Heart right ventricle (tissue), 16 donors: ENCODE measurements at regions not wholly inside any gene's neighbourhood (a gene's known extent, or its start where the extent isn't known, plus 50 kb on each side); places are given as distances from the start of the nearest gene placed in this dataset.

ENCODE experiments used
- ATAC-seq, 8 donors: fragments of 200-7000 bp; cut with Tn5 transposase; one replicate each; pipeline ENCODE4 v1.9.1; 2020; ENCODE audit warnings: mild to moderate bottlenecking in 8 of 8, moderate library complexity in 8 of 8, moderate number of reproducible peaks in 1 of 8
- DNase-seq, 2 donors: peaks; one replicate each; pipeline ENCODE4 v3.0.0-alpha.2; 2020
- H3K27ac ChIP-seq, 10 donors: fragments of 200-600 bp; sonication (generic) in 2 of 10; one replicate each; pipeline versions ENCODE4 v1.5.0 to v1.8.0; 2020 to 2022; ENCODE audit warnings: mild to moderate bottlenecking in 3 of 10
- H3K27me3 ChIP-seq, 7 donors: fragments of 200-600 bp; one replicate each; pipeline ENCODE4 v1.8.0; 2021 to 2022; ENCODE audit warnings: mild to moderate bottlenecking in 2 of 7
- H3K36me3 ChIP-seq, 9 donors: fragments of 200-600 bp; sonication (generic) in 1 of 9; one replicate each; pipeline versions ENCODE4 v1.5.0 to v1.8.0; 2020 to 2022; ENCODE audit warnings: mild to moderate bottlenecking in 2 of 9
- H3K4me1 ChIP-seq, 9 donors: fragments of 200-600 bp; sonication (generic) in 1 of 9; one replicate each; pipeline versions ENCODE4 v1.5.0 to v1.8.0; 2020 to 2022; ENCODE audit warnings: mild to moderate bottlenecking in 4 of 9
- H3K4me3 ChIP-seq, 10 donors: fragments of 200-600 bp; sonication (generic) in 2 of 10; one replicate each; pipeline versions ENCODE4 v1.5.0 to v1.8.0; 2020 to 2022; ENCODE audit warnings: mild to moderate bottlenecking in 7 of 10, moderate library complexity in 2 of 10
- H3K9me3 ChIP-seq, 11 donors: fragments of 200-600 bp in 10 of 11; sonication (generic) in 2 of 11; one replicate each; pipeline versions ENCODE4 v1.5.0 to v1.8.0; 2013 to 2022; ENCODE audit warnings: mild to moderate bottlenecking in 2 of 11, control low read depth in 1 of 11, moderate library complexity in 1 of 11
- CTCF ChIP-seq, 9 donors: fragments of 200-600 bp; sonication (generic) in 2 of 9; IDR thresholded peaks; one replicate each; pipeline versions ENCODE4 v1.5.0 to v1.8.0; 2021 to 2022; ENCODE audit warnings: antibody characterized with exemption in 9 of 9, mild to moderate bottlenecking in 5 of 9, moderate library complexity in 1 of 9
- WGBS, 2 donors: extraction: QIAGEN DNeasy Blood & Tissue Kit; methylation state at CpG; one replicate each; pipeline ENCODE4 v1.1.7; 2013; ENCODE audit warnings: inconsistent platforms in 1 of 2; 5-methylcytosine and 5-hydroxymethylcytosine counted together
- intact Hi-C, 10 donors: fragments of 100-400 bp; cut with DNase I; formaldehyde crosslinking; loops; one replicate each; pipeline versions ENCODE4 v1.11.1 to v1.14.2; 2022
- donor health status: Arrhythmogenic right ventricular cardiomyopathy.
- donor health status: ischemic (EF 13 %, LVEDD 7.1; RV severe dilation, severe dysfunction).
- donor health status: healthy with polysubstance abuse.
- donor health status: DM: no; HTN: yes; CAD: no.
- donor health status: DM: no; HTN: no; CAD: no.
- donor health status: ischemic (EF 25% LVEDD 6.9; RV normal size, moderate dysfunction).
- donor health status: ischemic (EF 25% LVEDD 5.7; RV mildly dilated, moderate dysfunction).
- donor health status: healthy.
- donor health status: DM: yes; HTN: yes; CAD: no.
- donor health status: Ischemic cardiomyopathy.
- donor health status: ischemic (EF 35%, LVEDD 5.7; RV mildly dilated, moderate dysfunction).
- donor health status: nonischemic (EF 11% LVEDD 7.7; RV severe dilation, severe dysfunction).
- donor health status: DM: yes; HTN: yes; CAD: no.
- donor health status: PGD.
- donor health status: ischemic (EF 29% LVEDD 5.4; RV normal size, mild dysfunction).
- donor health status: nonischemic (EF 23%, LVEDD 6.1; RV moderate dilation, normal function).

- 84 to 86% methylated on average over 13 of the region's 13 CpGs for WGBS, 2 donors
- Histone ChIP-seq H3K36me3 (no peaks in the 10 kb centered on the region), H3K4me3 (no peak overlapping the region), H3K4me1 (peaks cover 0 to 32% (median 19%) of the 10 kb centered on the region in 9 donors), H3K27me3 (no peaks in the 10 kb centered on the region), H3K9me3 (no peaks in the 10 kb centered on the region), H3K27ac (peak overlapping the region in 2 of 10 donors; percentile 6 to 35)
- ATAC-seq (no peak), DNase-seq (no peak)
- TF ChIP-seq CTCF (IDR thresholded peaks at IDR 0.05), result no peak
- intact Hi-C loops, result loop anchor here in 9 of 10 donors (2.0 to 10.0 kb wide), 16 partner anchors 75 to 1003 kb away; no protein-coding TSS in a partner anchor
Observed at GRCh38 chr9:13429301-13430190, 150.1 kb upstream of the MPDZ start.

- WGBS, 2 donors, result 46 to 49% methylated on average over 4 of the region's 4 CpGs
- ATAC-seq (peak in 2 of 8 donors; percentile 26 to 49), DNase-seq (no peak)
- H3K27me3 ChIP-seq, result no peaks in the 10 kb centered on the region
- H3K27ac ChIP-seq, result peak overlapping the region in 5 of 10 donors; percentile 4 to 62 (median 48)
- peak overlapping the region in 2 of 10 donors; percentile 7 for H3K4me3 ChIP-seq
- intact Hi-C loops, result loop anchor here in 9 of 10 donors (2.0 to 10.0 kb wide), 15 partner anchors 74 to 1004 kb away; no protein-coding TSS in a partner anchor
- H3K4me1 ChIP-seq, result peaks cover 0 to 32% (median 19%) of the 10 kb centered on the region in 9 donors
- H3K9me3 ChIP-seq, result no peaks in the 10 kb centered on the region
- no peaks in the 10 kb centered on the region for H3K36me3 ChIP-seq
- no peak for TF ChIP-seq CTCF (IDR thresholded peaks at IDR 0.05)
Observed at GRCh38 chr9:13428766-13429165, 149.3 kb upstream of the MPDZ start.

GRCh38 chr9:13427587-13427986, 148.1 kb upstream of the MPDZ start:
- DNase-seq, result peak in 1 of 2 donors; percentile 48

More at GRCh38 chr9:13427587-13427986, 148.1 kb upstream of the MPDZ start:
- no peaks in the 10 kb centered on the region for H3K27me3 ChIP-seq
- peaks cover 0 to 32% (median 19%) of the 10 kb centered on the region in 9 donors for H3K4me1 ChIP-seq
- no peaks in the 10 kb centered on the region for H3K9me3 ChIP-seq
- WGBS, 2 donors, result 0% methylated on average over 3 of the region's 3 CpGs
- peak overlapping the region in 4 of 10 donors; percentile 3 to 26 (median 8) for H3K4me3 ChIP-seq
- peak overlapping the region in 6 of 10 donors; percentile 25 to 62 (median 52) for H3K27ac ChIP-seq
- intact Hi-C loops, result loop anchor here (1.0 to 10.0 kb wide), 19 partner anchors 73 to 1007 kb away; no protein-coding TSS in a partner anchor
- H3K36me3 ChIP-seq, result no peaks in the 10 kb centered on the region
- peak in 7 of 8 donors; percentile 25 to 68 (median 48) for ATAC-seq
- TF ChIP-seq CTCF (IDR thresholded peaks at IDR 0.05), result peak; percentile 58 to 90 (median 80)
